Right lobe of liver (tissue), 4 donors: ENCODE measurements at regions not wholly inside any gene's neighbourhood (a gene's known extent, or its start where the extent isn't known, plus 50 kb on each side); places are given as distances from the start of the nearest gene placed in this dataset.

Experiments
- POLR2A ChIP-seq: fragments of 450-650 bp; IDR thresholded peaks from one replicate; pipeline ENCODE4 v1.6.1; 2017; ENCODE audit warnings: antibody characterized with exemption, mild to moderate bottlenecking
- TF ChIP-seq, protein P1 (sequence below), 4 donors: fragments of 200-600 bp in 3 of 4; fragments of 450-650 bp in 1 of 4; IDR thresholded peaks; one replicate each; pipeline versions ENCODE4 v1.5.1 to v1.8.0; 2016 to 2022; ENCODE audit warnings: antibody characterized with exemption in 4 of 4, mild to moderate bottlenecking in 2 of 4
- donor health status: DM: no; HTN: no; CAD: no.
- donor health status: DM: no; HTN: no; CAD: no.
- donor health status: DM: no; HTN: yes; CAD: no.

DNA sequence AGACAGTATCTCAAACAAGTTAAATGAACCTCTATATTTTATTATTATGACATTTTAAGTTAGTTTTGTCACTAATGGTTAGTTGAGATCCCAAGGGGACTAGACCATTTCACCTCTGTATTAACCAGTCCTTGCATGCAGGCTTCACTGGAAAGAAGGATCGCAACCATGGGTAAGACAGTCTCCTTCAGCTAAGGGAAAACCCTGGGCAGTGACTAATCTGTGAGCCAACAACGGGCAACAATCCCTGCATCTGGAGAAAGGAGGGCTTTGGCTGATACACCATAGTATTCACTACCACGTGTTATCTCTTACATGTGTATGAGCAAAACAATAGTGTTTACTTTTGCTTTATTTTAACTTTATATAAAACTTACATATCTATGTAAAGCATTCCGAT lies 708.8 kb upstream of the CHRM3 start:
- TF ChIP-seq, protein P1, sequence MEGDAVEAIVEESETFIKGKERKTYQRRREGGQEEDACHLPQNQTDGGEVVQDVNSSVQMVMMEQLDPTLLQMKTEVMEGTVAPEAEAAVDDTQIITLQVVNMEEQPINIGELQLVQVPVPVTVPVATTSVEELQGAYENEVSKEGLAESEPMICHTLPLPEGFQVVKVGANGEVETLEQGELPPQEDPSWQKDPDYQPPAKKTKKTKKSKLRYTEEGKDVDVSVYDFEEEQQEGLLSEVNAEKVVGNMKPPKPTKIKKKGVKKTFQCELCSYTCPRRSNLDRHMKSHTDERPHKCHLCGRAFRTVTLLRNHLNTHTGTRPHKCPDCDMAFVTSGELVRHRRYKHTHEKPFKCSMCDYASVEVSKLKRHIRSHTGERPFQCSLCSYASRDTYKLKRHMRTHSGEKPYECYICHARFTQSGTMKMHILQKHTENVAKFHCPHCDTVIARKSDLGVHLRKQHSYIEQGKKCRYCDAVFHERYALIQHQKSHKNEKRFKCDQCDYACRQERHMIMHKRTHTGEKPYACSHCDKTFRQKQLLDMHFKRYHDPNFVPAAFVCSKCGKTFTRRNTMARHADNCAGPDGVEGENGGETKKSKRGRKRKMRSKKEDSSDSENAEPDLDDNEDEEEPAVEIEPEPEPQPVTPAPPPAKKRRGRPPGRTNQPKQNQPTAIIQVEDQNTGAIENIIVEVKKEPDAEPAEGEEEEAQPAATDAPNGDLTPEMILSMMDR (IDR thresholded peaks at IDR 0.05) = no peak
- no peak for TF ChIP-seq POLR2A
